Astrocyte (in vitro differentiated cells and primary cell): ENCODE measurements at regions not wholly inside any gene's neighbourhood (a gene's known extent, or its start where the extent isn't known, plus 50 kb on each side); places are given as distances from the start of the nearest gene placed in this dataset.

Experiments used
- DNase-seq: peaks from one replicate; pipeline ENCODE4 v3.0.0-alpha.2; 2010; ENCODE audit warnings: low read depth
- FAIRE-seq: peaks from 2 replicates; lab custom pipeline; 2011; peaks lifted over from hg19 to GRCh38; lab: Jason Lieb, UNC
- H2AFZ ChIP-seq: 2 replicates; pipeline ENCODE4 v1.6.0; 2012; ENCODE audit warnings: low read depth, low read length, inconsistent platforms
- H3K27ac ChIP-seq: 2 replicates; pipeline ENCODE4 v1.5.1; 2011; ENCODE audit warnings: low read depth, low read length, inconsistent platforms
- H3K27me3 ChIP-seq: 2 replicates; pipeline ENCODE4 v1.6.0; 2011; ENCODE audit warnings: low read length, inconsistent platforms; ENCODE audit not compliant: insufficient read depth
- H3K36me3 ChIP-seq: 2 replicates; pipeline ENCODE4 v1.5.1; 2011; ENCODE audit warnings: low read length, inconsistent platforms; ENCODE audit not compliant: insufficient read depth
- H3K4me1 ChIP-seq: 2 replicates; pipeline ENCODE4 v1.5.1; 2011; ENCODE audit warnings: low read length, inconsistent platforms; ENCODE audit not compliant: insufficient read depth
- H3K4me2 ChIP-seq: 2 replicates; pipeline ENCODE4 v1.6.0; 2012; ENCODE audit warnings: low read length, inconsistent platforms
- H3K4me3 ChIP-seq: 2 replicates; pipeline ENCODE4 v1.5.1; 2011; ENCODE audit warnings: low read depth, mild to moderate bottlenecking, low read length, inconsistent platforms; ENCODE audit not compliant: insufficient read depth
- H3K79me2 ChIP-seq: 2 replicates; pipeline ENCODE4 v1.6.0; 2012; ENCODE audit warnings: mild to moderate bottlenecking, low read length, inconsistent platforms; ENCODE audit not compliant: insufficient read depth
- H3K9ac ChIP-seq: 2 replicates; pipeline ENCODE4 v1.6.0; 2012; ENCODE audit warnings: mild to moderate bottlenecking, low read length, inconsistent platforms
- H3K9me3 ChIP-seq: 2 replicates; pipeline ENCODE4 v1.5.1; 2012; ENCODE audit warnings: low read depth, mild to moderate bottlenecking, low read length, inconsistent platforms; ENCODE audit not compliant: insufficient read depth
- H4K20me1 ChIP-seq: 2 replicates; pipeline ENCODE4 v1.6.0; 2012; ENCODE audit warnings: low read length, inconsistent platforms; ENCODE audit not compliant: insufficient read depth
- H3K27ac Mint-ChIP-seq: one replicate; pipeline ENCODE4 v1.8.0; 2021; ENCODE audit warnings: mild to moderate bottlenecking, mixed read lengths; ENCODE audit not compliant: unreplicated experiment
- H3K27me3 Mint-ChIP-seq: one replicate; pipeline ENCODE4 v1.8.0; 2021; ENCODE audit warnings: low read depth, mixed read lengths; ENCODE audit not compliant: unreplicated experiment
- H3K36me3 Mint-ChIP-seq: one replicate; pipeline ENCODE4 v1.8.0; 2021; ENCODE audit warnings: low read depth, mixed read lengths; ENCODE audit not compliant: unreplicated experiment
- H3K4me1 Mint-ChIP-seq: one replicate; pipeline ENCODE4 v1.8.0; 2021; ENCODE audit warnings: low read depth, mixed read lengths; ENCODE audit not compliant: unreplicated experiment
- H3K4me3 Mint-ChIP-seq: one replicate; pipeline ENCODE4 v1.8.0; 2021; ENCODE audit warnings: mild to moderate bottlenecking, moderate library complexity, mixed read lengths; ENCODE audit not compliant: unreplicated experiment
- H3K9me3 Mint-ChIP-seq: one replicate; pipeline ENCODE4 v1.8.0; 2021; ENCODE audit warnings: mild to moderate bottlenecking, mixed read lengths; ENCODE audit not compliant: unreplicated experiment
- EZH2 ChIP-seq: IDR thresholded peaks from 2 replicates; pipeline ENCODE4 v1.6.1; 2012; ENCODE audit warnings: mild to moderate bottlenecking, low read length, inconsistent platforms; ENCODE audit not compliant: insufficient read depth
- TF ChIP-seq, protein P1 (sequence below): IDR thresholded peaks from 2 replicates; pipeline ENCODE4 v1.5.1; 2011; ENCODE audit warnings: low read depth, mild to moderate bottlenecking, inconsistent platforms, low read length, moderate library complexity; ENCODE audit not compliant: insufficient read depth

- no peak for TF ChIP-seq EZH2
- TF ChIP-seq, protein P1, sequence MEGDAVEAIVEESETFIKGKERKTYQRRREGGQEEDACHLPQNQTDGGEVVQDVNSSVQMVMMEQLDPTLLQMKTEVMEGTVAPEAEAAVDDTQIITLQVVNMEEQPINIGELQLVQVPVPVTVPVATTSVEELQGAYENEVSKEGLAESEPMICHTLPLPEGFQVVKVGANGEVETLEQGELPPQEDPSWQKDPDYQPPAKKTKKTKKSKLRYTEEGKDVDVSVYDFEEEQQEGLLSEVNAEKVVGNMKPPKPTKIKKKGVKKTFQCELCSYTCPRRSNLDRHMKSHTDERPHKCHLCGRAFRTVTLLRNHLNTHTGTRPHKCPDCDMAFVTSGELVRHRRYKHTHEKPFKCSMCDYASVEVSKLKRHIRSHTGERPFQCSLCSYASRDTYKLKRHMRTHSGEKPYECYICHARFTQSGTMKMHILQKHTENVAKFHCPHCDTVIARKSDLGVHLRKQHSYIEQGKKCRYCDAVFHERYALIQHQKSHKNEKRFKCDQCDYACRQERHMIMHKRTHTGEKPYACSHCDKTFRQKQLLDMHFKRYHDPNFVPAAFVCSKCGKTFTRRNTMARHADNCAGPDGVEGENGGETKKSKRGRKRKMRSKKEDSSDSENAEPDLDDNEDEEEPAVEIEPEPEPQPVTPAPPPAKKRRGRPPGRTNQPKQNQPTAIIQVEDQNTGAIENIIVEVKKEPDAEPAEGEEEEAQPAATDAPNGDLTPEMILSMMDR: no peak
- FAIRE-seq (peak; percentile 86), DNase-seq (peak; percentile 91)
- Histone ChIP-seq H3K27ac (peak overlapping the region; percentile 55), H3K79me2 (no peaks in the 10 kb centered on the region), H3K9me3 (peaks cover under 1% of the 10 kb centered on the region), H3K9ac (no peak overlapping the region), H3K27me3 (no peaks in the 10 kb centered on the region), H2AFZ (peak overlapping the region; percentile 42), H3K4me2 (peak overlapping the region; percentile 45), H3K4me3 (no peak overlapping the region), H4K20me1 (no peaks in the 10 kb centered on the region), H3K36me3 (no peaks in the 10 kb centered on the region), H3K4me1 (peaks cover 10% of the 10 kb centered on the region)
- Mint-ChIP-seq H3K36me3 (no peaks in the 10 kb centered on the region), H3K27me3 (peaks cover 18% of the 10 kb centered on the region), H3K27ac (no peak overlapping the region), H3K4me1 (peaks cover 4% of the 10 kb centered on the region), H3K9me3 (peaks cover 6% of the 10 kb centered on the region), H3K4me3 (no peak overlapping the region)
Measured at GRCh38 chr1:55572878-55573734, 357.9 kb upstream of the USP24 start.

DNA sequence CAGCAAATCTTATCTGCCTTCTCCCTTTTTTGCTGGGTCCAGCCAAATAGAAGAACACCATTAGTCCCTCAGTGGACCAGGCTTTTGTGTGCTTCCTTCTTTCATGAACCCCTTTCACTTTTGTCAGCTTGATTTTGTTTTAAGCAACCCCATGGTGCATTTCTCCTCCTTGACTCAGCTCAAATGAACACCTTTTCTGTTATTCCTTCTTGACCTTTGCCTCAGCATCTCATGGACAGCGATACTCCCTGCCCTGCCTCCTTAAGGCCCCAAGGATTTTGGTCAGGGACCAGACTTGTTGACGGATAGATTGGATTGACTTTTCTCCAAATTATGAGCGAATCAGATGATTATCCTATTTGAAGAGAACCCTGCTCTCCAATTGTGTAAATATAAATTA, 356.6 kb upstream of the USP24 start:
- no peak overlapping the region for H3K4me3 Mint-ChIP-seq
- Histone ChIP-seq H3K27ac (no peak overlapping the region), H3K4me1 (peaks cover 10% of the 10 kb centered on the region), H2AFZ (no peak overlapping the region), H3K27me3 (no peaks in the 10 kb centered on the region), H3K9me3 (peaks cover 3% of the 10 kb centered on the region), H4K20me1 (no peaks in the 10 kb centered on the region), H3K4me3 (no peak overlapping the region), H3K79me2 (no peaks in the 10 kb centered on the region), H3K9ac (no peak overlapping the region), H3K36me3 (no peaks in the 10 kb centered on the region), H3K4me2 (no peak overlapping the region)
- DNase-seq (no peak), FAIRE-seq (no peak)
- no peaks in the 10 kb centered on the region for H3K36me3 Mint-ChIP-seq
- peaks cover 6% of the 10 kb centered on the region for H3K9me3 Mint-ChIP-seq
- peaks cover 4% of the 10 kb centered on the region for H3K4me1 Mint-ChIP-seq
- TF ChIP-seq EZH2: no peak
- TF ChIP-seq, protein P1: no peak
- no peak overlapping the region for H3K27ac Mint-ChIP-seq
- peaks cover 18% of the 10 kb centered on the region for H3K27me3 Mint-ChIP-seq

DNA sequence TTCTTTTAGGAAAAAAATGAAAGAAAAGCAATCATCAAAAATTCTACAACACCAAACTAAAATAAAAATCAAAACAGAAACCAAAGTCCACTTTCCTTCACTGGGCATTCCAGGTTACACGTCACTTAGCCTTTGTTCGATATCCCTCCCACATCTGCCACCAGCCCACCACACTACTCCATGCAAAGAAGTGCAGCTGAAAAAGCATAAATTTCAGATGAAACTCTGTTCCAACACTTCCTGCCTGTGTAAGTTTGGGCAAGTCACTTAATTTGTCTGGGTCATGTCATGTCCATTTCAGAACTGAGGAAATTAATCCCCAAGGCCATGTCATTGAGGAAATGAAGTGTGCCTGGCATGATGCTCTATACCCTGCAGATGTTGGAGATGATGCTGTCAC, 354.3 kb upstream of the USP24 start:
- no peaks in the 10 kb centered on the region for H3K27me3 ChIP-seq
- H3K27ac Mint-ChIP-seq: no peak overlapping the region
- H3K27me3 Mint-ChIP-seq: peaks cover 15% of the 10 kb centered on the region
- H4K20me1 ChIP-seq: no peaks in the 10 kb centered on the region
- H3K4me1 Mint-ChIP-seq: peaks cover 4% of the 10 kb centered on the region
- H2AFZ ChIP-seq: no peak overlapping the region
- H3K4me3 Mint-ChIP-seq: no peak overlapping the region
- DNase-seq: no peak
- no peaks in the 10 kb centered on the region for H3K79me2 ChIP-seq
- H3K4me1 ChIP-seq: peaks cover 10% of the 10 kb centered on the region
- H3K36me3 Mint-ChIP-seq: no peaks in the 10 kb centered on the region
- no peak overlapping the region for H3K27ac ChIP-seq
- no peak overlapping the region for H3K4me3 ChIP-seq
- H3K9ac ChIP-seq: no peak overlapping the region
- H3K4me2 ChIP-seq: no peak overlapping the region
- TF ChIP-seq, protein P1: no peak
- TF ChIP-seq EZH2: no peak
- H3K36me3 ChIP-seq: no peaks in the 10 kb centered on the region
- no peak for FAIRE-seq
- H3K9me3 Mint-ChIP-seq: peaks cover 9% of the 10 kb centered on the region
- H3K9me3 ChIP-seq: peaks cover 3% of the 10 kb centered on the region
